CD14-positive monocyte (primary cell): ENCODE measurements at regions not wholly inside any gene's neighbourhood (a gene's known extent, or its start where the extent isn't known, plus 50 kb on each side); places are given as distances from the start of the nearest gene placed in this dataset.

Experiments
- DNase-seq, 3 donors: peaks; one replicate each; pipeline ENCODE4 v3.0.0-alpha.2; 2011 to 2022
- H2AFZ ChIP-seq: 2 replicates; pipeline ENCODE4 v1.6.0; 2012; ENCODE audit warnings: mild to moderate bottlenecking, low read depth, low read length, inconsistent platforms; ENCODE audit not compliant: insufficient read depth, poor library complexity, severe bottlenecking
- H3K27ac ChIP-seq, 2 donors: 1 replicate in 1 of 2; 2 replicates in 1 of 2; pipeline ENCODE4 v1.5.1; 2012 to 2013; ENCODE audit warnings: low read length in 2 of 2, control low read depth in 1 of 2, inconsistent platforms in 1 of 2, low read depth in 1 of 2, mild to moderate bottlenecking in 1 of 2
- H3K27me3 ChIP-seq, 2 donors: one replicate each; pipeline versions ENCODE4 v1.6.0 to v1.6.1; 2011 to 2013; ENCODE audit warnings: low read length in 2 of 2; ENCODE audit not compliant: control insufficient read depth in 2 of 2, insufficient read depth in 2 of 2
- H3K36me3 ChIP-seq, 2 donors: replicated peaks in 1 of 2; 1 replicate in 1 of 2; 2 replicates in 1 of 2; pipeline versions ENCODE4 v1.5.1 to v1.6.1; 2012 to 2013; ENCODE audit warnings: low read length in 2 of 2, control low read depth in 1 of 2, inconsistent platforms in 1 of 2, mild to moderate bottlenecking in 1 of 2; ENCODE audit not compliant: insufficient read depth in 2 of 2, control insufficient read depth in 1 of 2
- H3K4me1 ChIP-seq, 2 donors: 1 replicate in 1 of 2; 2 replicates in 1 of 2; pipeline versions ENCODE4 v1.5.1 to v1.6.1; 2012 to 2013; ENCODE audit warnings: low read length in 2 of 2, control low read depth in 1 of 2, inconsistent platforms in 1 of 2, mild to moderate bottlenecking in 1 of 2, moderate library complexity in 1 of 2; ENCODE audit not compliant: insufficient read depth in 2 of 2, control insufficient read depth in 1 of 2
- H3K4me2 ChIP-seq: replicated peaks from 2 replicates; pipeline ENCODE3; 2012; ENCODE audit warnings: low read length, moderate library complexity, mild to moderate bottlenecking; ENCODE audit not compliant: poor library complexity, severe bottlenecking; ENCODE audit errors: extremely low read depth
- H3K4me3 ChIP-seq, 3 experiments: fragments of 200-600 bp in 1 of 3; sonication (generic) in 1 of 3; replicated peaks in 1 of 3; 1 replicate in 2 of 3; 2 replicates in 1 of 3; pipeline ENCODE4 v1.5.1; 2011 to 2013; ENCODE audit warnings: low read length in 3 of 3, mild to moderate bottlenecking in 3 of 3, control low read depth in 2 of 3, low read depth in 2 of 3, inconsistent platforms in 1 of 3, moderate library complexity in 1 of 3
- H3K79me2 ChIP-seq: 2 replicates; pipeline ENCODE4 v1.6.0; 2012; ENCODE audit warnings: mild to moderate bottlenecking, control low read depth, inconsistent platforms, low read length, moderate library complexity; ENCODE audit not compliant: insufficient read depth
- H3K9ac ChIP-seq: 2 replicates; pipeline ENCODE4 v1.6.0; 2017; ENCODE audit warnings: low read length, mild to moderate bottlenecking; ENCODE audit not compliant: insufficient read depth, poor library complexity, severe bottlenecking
- H3K9me3 ChIP-seq, 2 donors: replicated peaks in 1 of 2; 1 replicate in 1 of 2; 2 replicates in 1 of 2; pipeline versions ENCODE4 v1.5.1 to v1.6.1; 2012 to 2013; ENCODE audit warnings: low read length in 2 of 2, control low read depth in 1 of 2; ENCODE audit not compliant: control insufficient read depth in 1 of 2, insufficient read depth in 1 of 2
- H4K20me1 ChIP-seq: 2 replicates; pipeline ENCODE4 v1.6.0; 2012; ENCODE audit warnings: mild to moderate bottlenecking, low read length, control low read depth, moderate library complexity; ENCODE audit not compliant: insufficient read depth
- H3K27ac Mint-ChIP-seq, 7 donors: one replicate each; pipeline ENCODE4 v1.8.0; 2020; ENCODE audit warnings: mild to moderate bottlenecking in 7 of 7, mixed read lengths in 7 of 7, moderate library complexity in 6 of 7, inconsistent platforms in 2 of 7
- H3K27me3 Mint-ChIP-seq, 3 donors: one replicate each; pipeline ENCODE4 v1.8.0; 2021 to 2022; ENCODE audit warnings: low read depth in 3 of 3, mild to moderate bottlenecking in 3 of 3, mixed read lengths in 3 of 3, moderate library complexity in 3 of 3, inconsistent platforms in 1 of 3
- H3K36me3 Mint-ChIP-seq, 2 donors: one replicate each; pipeline ENCODE4 v1.8.0; 2020; ENCODE audit warnings: mixed read lengths in 2 of 2, inconsistent platforms in 1 of 2, mild to moderate bottlenecking in 1 of 2
- H3K4me1 Mint-ChIP-seq: one replicate; pipeline ENCODE4 v1.8.0; 2020; ENCODE audit warnings: mild to moderate bottlenecking, mixed read lengths
- H3K4me3 Mint-ChIP-seq, 2 donors: one replicate each; pipeline ENCODE4 v1.8.0; 2020; ENCODE audit warnings: mild to moderate bottlenecking in 2 of 2, mixed read lengths in 2 of 2, moderate library complexity in 1 of 2
- H3K9me3 Mint-ChIP-seq, 7 donors: one replicate each; pipeline ENCODE4 v1.8.0; 2020 to 2022; ENCODE audit warnings: mixed read lengths in 7 of 7, mild to moderate bottlenecking in 6 of 7, moderate library complexity in 6 of 7, inconsistent platforms in 2 of 7
- WGBS: methylation state at CpG from one replicate; pipeline ENCODE4 v1.1.5; 2013; ENCODE audit warnings: missing lambda C conversion rate; ENCODE audit not compliant: insufficient coverage; 5-methylcytosine and 5-hydroxymethylcytosine counted together
- intact Hi-C, 2 donors: fragments of 100-400 bp; cut with micrococcal nuclease; formaldehyde crosslinking; loops; one replicate each; pipeline versions ENCODE4 v1.15.0 to v1.15.1; 2023
- TF ChIP-seq, protein P1 (sequence below): fragments of 200-600 bp; IDR thresholded peaks from one replicate; pipeline ENCODE4 v1.8.0; 2022; ENCODE audit warnings: antibody characterized with exemption, mild to moderate bottlenecking

DNA sequence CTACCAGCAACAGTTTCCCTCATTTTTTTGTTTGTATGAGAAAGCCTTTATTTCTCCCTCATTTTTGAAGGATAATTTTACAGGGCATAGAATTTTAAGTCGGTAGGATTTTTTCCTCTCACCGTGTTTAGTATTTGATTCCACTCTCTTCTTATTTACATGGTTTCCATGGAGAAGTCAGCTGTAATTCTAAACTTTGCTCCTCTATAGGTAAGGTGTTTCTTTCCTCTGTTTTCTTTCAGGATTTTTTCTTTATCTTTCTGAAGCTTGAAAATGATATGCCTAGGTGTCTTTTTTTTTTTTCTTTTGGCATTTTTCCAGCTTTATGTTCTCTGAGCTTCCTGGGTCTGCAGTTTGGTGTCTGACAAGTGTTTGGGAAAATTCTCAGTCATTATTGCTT, 75.6 kb upstream of the ETV6 start:
- no peak overlapping the region for H3K4me3 ChIP-seq
- peaks cover 0 to 3% (median 0%) of the 10 kb centered on the region in 3 donors for H3K27me3 Mint-ChIP-seq
- H3K79me2 ChIP-seq: no peaks in the 10 kb centered on the region
- H3K9me3 ChIP-seq: no peaks in the 10 kb centered on the region
- no peaks in the 10 kb centered on the region for H3K36me3 ChIP-seq
- no peak overlapping the region for H3K9ac ChIP-seq
- H3K4me3 Mint-ChIP-seq: no peak overlapping the region
- H3K9me3 Mint-ChIP-seq: peaks cover 4 to 11% (median 6%) of the 10 kb centered on the region in 7 donors
- H3K4me2 ChIP-seq: no peak overlapping the region
- TF ChIP-seq, protein P1, sequence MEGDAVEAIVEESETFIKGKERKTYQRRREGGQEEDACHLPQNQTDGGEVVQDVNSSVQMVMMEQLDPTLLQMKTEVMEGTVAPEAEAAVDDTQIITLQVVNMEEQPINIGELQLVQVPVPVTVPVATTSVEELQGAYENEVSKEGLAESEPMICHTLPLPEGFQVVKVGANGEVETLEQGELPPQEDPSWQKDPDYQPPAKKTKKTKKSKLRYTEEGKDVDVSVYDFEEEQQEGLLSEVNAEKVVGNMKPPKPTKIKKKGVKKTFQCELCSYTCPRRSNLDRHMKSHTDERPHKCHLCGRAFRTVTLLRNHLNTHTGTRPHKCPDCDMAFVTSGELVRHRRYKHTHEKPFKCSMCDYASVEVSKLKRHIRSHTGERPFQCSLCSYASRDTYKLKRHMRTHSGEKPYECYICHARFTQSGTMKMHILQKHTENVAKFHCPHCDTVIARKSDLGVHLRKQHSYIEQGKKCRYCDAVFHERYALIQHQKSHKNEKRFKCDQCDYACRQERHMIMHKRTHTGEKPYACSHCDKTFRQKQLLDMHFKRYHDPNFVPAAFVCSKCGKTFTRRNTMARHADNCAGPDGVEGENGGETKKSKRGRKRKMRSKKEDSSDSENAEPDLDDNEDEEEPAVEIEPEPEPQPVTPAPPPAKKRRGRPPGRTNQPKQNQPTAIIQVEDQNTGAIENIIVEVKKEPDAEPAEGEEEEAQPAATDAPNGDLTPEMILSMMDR: no peak
- no CpG with 5 or more reads among the region's 2 CpGs for WGBS
- H3K36me3 Mint-ChIP-seq: peaks cover 0 to 4% of the 10 kb centered on the region in 2 donors
- H3K4me1 ChIP-seq: peaks cover 18 to 26% of the 10 kb centered on the region in 2 donors
- no peak for DNase-seq
- H3K27me3 ChIP-seq: no peaks in the 10 kb centered on the region
- H3K4me1 Mint-ChIP-seq: peaks cover 21% of the 10 kb centered on the region
- H3K27ac ChIP-seq: no peak overlapping the region
- H4K20me1 ChIP-seq: no peaks in the 10 kb centered on the region
- H2AFZ ChIP-seq: no peak overlapping the region
- no peak overlapping the region for H3K27ac Mint-ChIP-seq
- intact Hi-C loops: loop anchor here in 1 of 2 donors (10.0 kb wide), 1 partner anchor 1141 kb away; the partner anchor contains the start of gene CDKN1B

DNA sequence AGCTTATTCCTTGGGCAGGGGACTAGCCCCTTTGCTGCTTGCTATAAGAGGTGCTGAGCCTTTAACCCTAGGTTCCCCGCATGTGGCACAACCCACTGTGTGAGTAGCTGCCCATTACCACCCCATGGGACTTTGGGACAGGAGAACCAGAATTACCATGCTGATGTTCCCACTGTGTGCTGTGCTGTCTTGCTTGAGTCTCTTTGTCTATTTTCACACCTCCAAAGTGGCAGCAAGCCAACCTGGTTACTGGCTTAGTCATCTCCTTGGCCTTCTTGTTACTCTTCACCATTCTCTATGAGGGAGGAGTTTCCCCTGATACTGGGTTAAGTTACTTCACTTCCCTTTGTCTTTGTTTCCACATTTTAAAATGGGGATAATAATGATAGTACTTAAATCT, 73.4 kb upstream of the ETV6 start:
- Histone ChIP-seq H3K79me2 (no peaks in the 10 kb centered on the region), H4K20me1 (no peaks in the 10 kb centered on the region), H3K36me3 (no peaks in the 10 kb centered on the region), H2AFZ (no peak overlapping the region), H3K4me3 (no peak overlapping the region), H3K4me2 (no peak overlapping the region), H3K9ac (no peak overlapping the region), H3K27me3 (no peaks in the 10 kb centered on the region), H3K27ac (peak overlapping the region in 1 of 2 donors; percentile 60), H3K9me3 (no peaks in the 10 kb centered on the region), H3K4me1 (peaks cover 32 to 45% of the 10 kb centered on the region in 2 donors)
- DNase-seq: peak; percentile 70 to 88 (median 78)
- TF ChIP-seq, protein P1: no peak
- H3K4me3 Mint-ChIP-seq: no peak overlapping the region
- H3K27me3 Mint-ChIP-seq: peaks cover 0 to 3% (median 0%) of the 10 kb centered on the region in 3 donors
- peaks cover 42% of the 10 kb centered on the region for H3K4me1 Mint-ChIP-seq
- H3K36me3 Mint-ChIP-seq: peaks cover 0 to 6% of the 10 kb centered on the region in 2 donors
- no CpG with 5 or more reads among the region's 1 CpG for WGBS
- peak overlapping the region in 4 of 7 donors; percentile 25 to 86 (median 52) for H3K27ac Mint-ChIP-seq
- peaks cover 4 to 11% (median 6%) of the 10 kb centered on the region in 7 donors for H3K9me3 Mint-ChIP-seq
- intact Hi-C loops: loop anchor here in 1 of 2 donors (10.0 kb wide), 1 partner anchor 1139 kb away; the partner anchor contains the start of gene CDKN1B
